ENCODE measurements at regions not wholly inside any gene's neighbourhood (a gene's known extent, or its start where the extent isn't known, plus 50 kb on each side); places are given as distances from the start of the nearest gene placed in this dataset.
"Not testable (repeated sequence)": the region's sequence is repeated elsewhere in the genome, so short reads cannot be mapped to it uniquely, and the experiment has no call there.

DNA sequence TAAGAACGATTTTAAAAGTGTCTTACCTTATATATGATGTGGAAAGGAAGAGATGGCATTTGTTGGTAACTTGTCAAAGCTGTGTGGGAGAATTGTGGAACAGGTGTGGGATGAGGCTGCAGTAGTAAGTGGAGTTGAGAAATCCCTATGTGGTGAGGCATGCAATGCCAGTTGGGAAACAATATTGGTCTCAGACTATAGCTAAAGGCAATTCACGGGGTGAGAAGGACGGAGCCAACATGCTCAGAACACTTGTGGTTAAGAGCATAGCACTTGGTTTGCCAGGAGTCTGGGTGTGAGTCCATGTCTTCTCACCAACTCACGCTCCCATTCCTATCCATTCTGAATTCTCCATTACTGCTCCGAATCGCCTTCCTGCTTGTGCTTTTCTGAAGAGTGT lies 615.6 kb upstream of the ADAMTS9 start:
- DNase-seq = no peak

DNA sequence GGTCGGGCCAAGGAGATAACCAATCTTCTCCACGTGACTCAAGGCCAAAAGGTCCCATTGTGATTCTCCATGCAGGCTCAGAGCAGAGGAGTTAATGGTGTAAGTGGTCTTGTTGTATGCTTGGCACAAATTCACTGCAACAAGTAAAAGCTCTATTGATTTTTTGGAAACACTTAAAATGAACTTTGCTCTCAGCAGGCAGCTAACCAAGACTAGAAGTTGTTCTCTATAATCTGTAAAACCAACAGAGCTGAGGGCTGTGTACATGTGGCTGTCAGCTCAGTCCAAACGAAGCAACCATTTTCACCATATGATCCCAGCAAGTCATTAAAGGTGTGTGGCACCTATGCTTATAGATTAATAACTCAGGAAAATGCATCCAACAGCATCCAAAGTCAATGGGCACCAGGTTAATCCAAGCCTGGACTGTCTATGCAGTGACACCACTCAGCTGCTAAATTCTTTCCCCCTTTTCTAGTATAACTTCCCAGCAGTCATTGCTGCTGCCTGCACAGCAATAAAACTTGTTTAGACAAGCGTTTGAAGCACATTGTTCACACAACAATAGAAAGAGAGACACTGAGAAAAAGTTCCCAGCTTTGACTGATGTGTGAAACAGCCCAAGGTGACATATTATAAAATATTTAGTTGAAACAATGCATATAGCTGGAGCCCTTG lies 603.8 kb upstream of the ADAMTS9 start:
- no peak for DNase-seq

DNA sequence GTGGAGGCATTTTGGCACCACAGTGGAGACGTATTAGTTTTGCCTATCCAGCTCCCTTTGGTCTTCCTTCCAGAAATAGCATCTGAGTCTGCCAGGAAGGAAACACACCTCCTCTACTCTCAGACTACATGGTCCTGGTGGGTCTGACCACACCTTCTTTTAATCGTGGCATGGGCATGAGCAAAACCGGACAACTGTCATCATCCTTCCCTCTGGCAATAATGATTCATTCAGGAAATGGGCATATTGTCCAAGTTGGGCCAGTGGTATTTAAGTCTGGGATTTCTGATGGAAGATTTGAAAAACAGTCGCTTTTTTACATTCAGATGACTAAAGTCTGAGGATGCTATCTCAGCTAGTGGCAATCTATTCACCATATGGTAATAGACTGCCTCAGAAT lies 601.0 kb upstream of the ADAMTS9 start:
- DNase-seq = no peak

DNA sequence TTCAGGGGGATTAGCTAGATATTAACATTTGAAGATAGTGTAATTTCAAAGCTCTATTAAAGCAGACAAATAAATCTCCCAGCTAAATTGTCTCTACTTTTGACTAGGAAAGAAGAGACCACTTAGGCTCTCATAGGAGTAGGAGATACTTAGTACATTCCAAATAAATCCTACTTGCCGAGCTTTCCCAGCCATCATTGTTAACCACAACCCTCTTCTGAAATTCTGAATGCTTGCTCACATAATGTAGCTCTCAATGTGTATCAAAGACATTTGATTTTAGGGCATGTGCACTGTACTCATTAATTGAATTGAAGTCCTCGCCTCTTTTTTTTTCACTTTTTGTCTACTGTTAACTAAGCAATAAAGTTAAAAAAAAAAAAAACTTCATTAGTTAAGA lies 598.2 kb upstream of the ADAMTS9 start:
- no peak for DNase-seq

DNA sequence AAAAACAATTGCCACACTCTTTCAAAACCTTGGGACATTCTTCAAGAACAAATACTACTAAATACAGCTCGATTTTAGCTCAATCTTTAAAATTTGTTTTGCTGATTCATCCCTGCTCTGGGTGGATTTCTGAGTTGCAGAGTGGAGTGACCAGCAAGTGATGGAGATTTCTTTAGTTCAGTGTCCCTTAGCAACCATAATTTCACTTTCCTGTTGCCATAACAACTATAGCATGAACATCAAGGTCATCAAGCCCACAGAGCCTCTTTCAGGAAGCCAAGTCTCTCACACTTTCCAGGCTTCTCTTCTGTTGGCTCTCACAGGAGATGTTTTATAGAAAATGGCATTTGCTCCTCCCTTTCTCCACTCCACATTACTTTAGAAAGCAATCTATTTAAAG lies 597.2 kb upstream of the ADAMTS9 start:
- DNase-seq = no peak

DNA sequence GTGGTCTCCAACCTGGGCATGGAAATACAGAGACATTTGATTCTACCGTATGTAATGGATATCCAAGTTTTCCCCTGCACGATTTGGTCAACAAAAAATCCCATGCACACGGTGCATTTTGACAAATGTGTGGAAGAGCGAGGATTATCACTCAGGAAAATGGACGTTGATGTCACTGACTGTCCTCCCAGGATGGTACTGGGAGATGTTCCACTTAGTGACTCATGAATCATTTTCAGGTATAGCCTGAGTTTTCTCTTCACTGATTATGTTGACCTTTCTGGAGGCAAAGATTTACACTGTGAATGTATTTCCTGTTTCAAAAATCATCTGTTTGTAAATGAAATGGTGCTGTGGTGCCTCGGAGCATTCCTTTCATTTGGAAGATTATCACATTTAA lies 596.7 kb upstream of the ADAMTS9 start:
- DNase-seq = no peak

DNA sequence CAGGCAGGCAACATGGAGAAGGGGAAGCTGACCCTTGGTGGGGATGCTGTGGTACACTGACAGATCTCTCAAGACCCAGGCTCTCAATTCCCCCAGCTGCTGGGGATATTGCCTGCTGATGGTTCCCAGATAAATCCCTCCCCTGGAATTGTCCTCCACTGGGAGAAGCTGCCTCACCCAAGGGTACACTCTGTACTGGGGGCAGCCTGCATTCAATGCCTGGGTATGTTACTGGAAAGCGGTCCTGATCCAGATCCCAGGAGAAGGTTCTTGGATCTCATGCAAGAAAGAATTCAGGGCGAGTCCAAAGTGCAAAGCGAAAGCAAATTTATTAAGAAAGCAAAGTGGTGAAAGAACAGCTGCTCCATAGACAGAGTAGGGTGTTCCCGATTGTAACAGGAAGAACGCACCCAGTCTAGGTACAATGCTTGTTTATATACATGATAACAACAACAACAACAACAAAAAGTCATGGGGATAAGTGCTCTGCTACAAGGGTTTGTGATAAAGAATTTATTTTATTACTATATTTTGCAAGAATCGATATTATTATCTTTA lies 591.5 kb upstream of the ADAMTS9 start:
- DNase-seq = no peak

DNA sequence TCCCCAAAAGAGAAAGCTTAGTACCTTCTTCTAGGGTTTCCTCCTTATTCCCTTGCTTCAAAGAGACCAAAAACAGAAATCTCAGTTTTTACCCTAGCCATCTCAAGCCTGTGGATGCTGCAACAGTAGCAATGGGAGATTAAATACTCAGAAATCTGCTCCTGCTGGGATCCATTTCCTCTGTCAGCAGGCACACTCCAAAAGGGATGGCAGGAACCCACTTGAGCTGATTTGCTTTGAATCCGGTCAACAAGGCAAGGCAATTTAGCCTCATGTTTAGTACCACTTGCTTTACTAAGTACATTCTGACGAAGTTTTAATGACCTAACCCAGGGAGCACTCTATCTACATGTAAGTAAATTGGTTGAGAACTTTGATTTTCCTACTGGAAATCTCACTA lies 590.0 kb upstream of the ADAMTS9 start:
- no peak for DNase-seq

DNA sequence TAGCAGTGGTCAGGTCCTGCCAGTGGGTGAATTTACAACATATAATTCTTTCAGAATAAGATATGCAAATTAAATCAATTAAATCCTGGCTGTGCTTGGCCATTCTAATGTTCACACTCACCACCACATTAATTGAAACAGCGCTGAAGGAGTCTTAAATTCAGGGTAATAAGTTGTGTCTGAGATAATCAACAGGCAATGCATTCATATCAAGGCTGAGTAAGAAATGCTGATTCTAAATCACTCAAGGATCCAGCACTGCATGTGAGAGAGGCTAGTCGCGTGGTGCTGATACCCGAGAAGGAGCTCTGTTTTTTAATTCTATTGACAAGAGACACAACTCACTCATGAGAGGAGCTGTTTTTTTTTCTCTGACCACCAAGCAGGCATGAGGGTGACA lies 588.8 kb upstream of the ADAMTS9 start:
- no peak for DNase-seq

DNA sequence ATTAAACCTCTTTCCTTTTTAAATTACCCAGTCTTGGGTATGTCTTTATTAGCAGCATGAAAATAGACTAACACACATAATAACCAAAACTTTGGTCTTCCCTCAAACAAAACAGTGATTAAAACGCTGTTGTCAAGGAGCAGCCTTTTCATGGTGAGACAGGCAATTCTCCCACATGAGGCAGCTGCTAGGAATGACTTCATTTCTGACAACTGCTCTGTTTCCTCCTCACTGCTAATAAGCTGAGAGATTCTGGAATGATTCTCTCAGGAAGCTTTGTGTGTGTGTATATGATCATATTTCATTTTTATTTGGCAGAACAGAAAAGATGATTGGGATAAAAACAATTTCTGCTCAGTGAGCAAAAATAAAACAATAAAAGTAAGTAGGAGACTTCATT lies 580.6 kb upstream of the ADAMTS9 start:
- DNase-seq = no peak

DNA sequence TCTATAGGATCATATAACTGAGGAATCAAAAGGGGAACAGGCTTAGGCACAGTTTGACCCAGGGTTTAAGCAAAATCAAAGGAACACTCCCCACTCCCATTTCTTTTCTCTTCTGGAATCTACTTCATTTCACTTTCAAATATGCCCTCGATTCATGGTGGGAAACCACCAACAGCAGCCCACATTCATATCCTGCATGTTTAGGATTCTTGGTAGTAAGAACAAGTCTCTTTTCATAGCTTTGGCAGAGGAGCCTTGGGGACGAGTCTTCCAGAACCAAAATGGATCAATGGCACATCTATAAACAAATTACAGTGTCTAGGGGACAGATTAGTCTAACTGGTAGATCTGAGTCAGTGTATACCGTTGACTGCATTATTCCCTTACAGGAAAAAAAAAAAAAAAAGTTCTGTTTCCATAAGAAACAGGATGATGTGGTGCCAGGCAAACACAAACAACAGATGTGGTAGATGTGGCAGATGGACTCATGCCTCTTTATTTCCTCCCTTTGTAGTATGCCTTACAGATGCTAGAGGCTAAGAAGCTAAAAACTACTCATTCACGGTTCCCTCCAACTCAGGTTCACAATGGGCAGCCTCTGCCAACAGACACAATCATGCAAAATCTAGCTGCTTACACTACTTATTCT lies 578.3 kb upstream of the ADAMTS9 start:
- DNase-seq = no peak

DNA sequence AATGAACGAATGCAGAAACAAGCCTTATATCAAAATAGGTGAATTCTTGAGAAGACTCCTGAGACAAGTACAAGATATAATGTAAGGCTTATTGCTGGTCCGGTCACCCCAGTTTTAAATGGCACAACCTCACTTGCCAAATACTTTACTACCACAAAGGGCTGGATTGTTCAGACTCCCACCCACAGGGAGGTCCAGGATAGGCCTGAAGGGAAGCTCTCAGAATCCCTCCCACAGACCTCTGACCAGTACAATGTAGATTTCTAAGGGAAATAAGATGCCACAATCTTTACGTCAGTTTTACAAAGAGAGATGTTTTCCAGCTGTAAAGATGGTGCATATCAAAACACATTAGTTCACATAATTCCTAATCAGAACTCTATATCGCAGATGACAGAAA lies 577.7 kb upstream of the ADAMTS9 start:
- DNase-seq = no peak

DNA sequence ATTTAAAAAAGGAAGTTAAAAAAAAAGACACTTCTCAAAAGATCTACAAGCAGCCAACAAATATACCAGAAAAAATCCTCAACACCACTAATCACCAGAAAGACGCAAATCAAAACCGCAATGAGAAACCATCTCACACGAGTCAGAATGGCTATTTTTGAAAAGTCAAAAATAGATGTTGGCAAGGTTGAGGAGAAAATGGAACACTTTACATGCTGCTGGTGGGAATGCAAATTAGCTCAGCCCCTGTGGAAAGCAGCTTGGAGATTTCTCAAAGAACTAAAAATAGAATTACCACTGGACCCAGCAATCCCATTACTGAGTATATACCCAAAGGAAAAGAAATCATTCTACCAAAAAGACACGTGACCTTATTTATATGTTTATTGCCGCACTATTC lies 574.7 kb upstream of the ADAMTS9 start:
- no peak for DNase-seq

DNA sequence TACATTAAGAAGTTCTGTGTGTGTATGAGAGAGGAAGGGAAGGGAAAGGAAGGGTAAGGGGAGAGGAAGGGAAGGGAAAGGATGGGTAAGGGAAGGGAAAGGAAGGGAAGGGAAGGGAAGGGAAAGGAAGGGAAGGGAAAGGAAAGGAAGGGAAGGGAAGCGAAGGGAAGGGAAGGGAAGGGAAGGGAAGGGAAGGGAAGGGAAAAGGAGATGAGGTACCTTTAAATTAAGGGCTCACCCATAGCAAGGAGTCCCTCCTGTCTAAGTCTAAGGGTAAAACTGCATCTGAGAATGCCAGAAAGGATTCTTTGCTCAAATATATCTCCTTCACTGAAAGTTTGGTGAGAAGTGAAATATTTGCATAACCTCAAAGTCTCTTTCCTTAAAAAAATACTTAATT lies 572.1 kb upstream of the ADAMTS9 start:
- DNase-seq = no peak

DNA sequence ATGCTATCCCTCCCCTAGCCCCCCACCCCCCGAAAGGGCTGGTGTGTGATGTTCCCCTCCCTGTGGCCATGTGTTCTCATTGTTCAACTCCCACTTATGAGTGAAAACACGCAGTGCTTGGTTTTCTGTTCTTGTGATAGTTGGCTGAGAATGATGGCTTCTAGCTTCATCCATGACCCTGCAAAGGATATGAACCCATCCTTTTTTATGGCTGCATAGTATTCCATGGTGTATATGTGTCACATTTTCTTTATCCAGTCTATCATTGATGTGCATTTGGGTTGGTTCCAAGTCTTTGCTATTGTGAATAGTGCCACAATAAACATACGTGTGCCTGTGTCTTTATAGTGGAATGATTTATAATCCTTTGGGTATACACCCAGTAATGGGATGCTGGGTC lies 565.1 kb upstream of the ADAMTS9 start:
- not testable (repeated sequence) for DNase-seq

DNA sequence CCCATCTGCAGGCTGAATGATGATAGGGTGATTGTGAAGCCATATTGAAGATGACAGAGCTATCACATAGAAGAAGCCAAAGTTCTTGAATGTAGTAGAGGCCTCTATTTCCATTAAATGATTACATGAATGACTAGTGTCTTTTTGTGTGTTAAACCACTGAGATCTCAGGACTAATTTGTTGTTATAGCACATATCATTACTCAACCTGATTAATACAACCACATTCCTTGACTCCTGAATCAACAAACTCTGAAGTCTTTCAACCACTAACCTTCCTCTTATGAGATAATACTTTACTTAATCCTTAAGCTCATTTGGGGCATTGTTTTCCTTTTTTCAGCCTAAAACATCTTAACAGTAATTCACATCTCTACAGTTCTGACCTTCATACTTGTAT lies 564.5 kb upstream of the ADAMTS9 start:
- DNase-seq = no peak

DNA sequence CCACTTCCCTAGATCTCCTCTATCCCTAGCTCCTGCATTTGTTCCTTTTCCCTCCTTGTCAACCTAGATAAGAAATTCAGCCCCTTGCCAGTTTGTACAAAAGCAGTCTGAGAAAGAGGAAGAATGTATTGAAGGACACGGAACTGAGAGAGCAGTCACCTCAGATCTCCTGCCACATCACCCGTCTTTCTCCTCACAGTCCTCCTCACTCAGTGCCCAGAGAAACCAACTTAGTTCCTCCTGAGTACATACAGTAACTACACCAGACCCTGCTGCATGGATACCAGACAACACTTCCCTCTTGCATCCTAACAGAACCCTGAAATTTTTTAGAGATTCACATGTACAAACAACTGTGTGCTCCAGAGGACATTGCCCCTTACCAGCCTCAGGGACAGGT lies 563.6 kb upstream of the ADAMTS9 start:
- DNase-seq = no peak

DNA sequence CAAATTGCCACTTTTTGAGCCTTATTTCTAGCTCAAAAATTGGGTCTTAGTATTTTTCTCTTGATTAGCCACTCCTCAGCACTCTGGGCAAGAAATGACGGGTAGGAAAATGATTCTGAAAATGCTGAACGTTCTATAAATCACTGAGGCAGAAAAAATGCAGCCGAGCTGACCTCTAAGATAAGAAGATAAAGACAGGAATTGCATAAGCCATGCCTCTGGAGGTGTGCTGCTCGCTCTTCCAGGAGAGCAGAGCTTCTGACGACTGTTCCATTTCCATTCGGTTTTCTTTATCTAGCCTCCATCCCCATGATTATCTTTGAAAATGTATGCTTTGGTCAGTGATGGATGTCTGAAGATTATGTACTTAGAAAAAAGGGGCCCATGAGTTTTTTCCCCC lies 558.8 kb upstream of the ADAMTS9 start:
- DNase-seq = no peak

DNA sequence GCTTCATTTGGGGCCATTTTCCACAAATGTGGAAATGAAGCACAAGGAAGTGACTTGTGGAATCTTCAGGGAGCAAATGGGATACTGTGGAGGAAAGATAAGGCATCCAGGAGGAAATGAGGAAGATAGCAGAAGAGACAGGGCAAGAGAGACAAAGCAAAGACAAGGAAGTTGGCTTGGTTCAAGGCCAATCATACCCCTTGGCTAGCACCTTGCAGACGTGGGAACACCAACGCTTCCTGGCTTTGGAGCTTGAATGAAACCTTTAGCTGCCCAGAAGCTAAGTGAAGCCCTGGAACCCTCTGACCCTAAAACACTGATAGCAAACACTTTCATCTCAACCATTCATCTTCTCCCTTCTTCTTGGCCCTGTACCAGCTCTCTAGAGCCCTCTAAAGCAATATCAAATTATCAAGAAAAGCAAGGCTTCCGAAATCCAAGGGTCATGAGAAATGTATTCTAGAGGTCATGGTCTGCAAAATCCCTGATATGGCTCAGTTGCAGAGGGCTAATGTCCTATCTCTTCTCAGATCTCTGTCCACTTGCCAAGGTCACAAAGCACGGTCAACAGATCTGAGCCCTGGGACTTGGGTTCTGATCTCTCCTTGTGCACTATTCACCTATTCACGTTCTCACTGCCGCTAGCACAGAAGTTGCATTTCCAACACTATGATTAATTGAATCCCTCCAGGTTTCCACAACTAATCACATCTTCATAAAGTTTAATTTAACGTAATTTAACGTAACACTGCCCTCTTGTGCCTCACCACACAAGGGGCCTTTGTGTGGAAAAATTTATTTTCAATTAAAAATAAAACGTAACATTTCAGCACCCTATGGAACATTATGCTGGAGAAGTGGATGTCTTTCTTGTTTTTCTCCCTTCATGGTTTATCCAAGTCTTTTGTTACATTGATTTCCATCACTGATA lies 557.6 kb upstream of the ADAMTS9 start:
- no peak for DNase-seq

DNA sequence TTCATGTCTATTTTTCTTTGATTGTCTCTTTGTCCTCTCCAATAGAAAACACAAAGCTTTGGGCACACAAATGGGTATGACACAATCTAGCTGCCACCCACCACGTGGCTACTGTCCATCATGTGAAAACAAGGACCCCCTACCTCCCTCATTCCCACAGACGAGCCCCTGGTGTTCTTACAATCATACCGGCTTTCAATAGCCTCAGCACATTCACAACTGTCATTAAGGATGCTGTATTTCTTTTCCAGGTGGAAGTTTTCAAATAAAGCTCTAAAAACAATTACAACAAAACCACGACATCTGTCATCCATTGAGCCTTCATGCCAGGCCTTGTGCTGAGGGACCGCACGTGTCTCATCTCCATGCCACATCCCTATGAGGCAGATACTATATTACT lies 552.6 kb upstream of the ADAMTS9 start:
- no peak for DNase-seq

DNA sequence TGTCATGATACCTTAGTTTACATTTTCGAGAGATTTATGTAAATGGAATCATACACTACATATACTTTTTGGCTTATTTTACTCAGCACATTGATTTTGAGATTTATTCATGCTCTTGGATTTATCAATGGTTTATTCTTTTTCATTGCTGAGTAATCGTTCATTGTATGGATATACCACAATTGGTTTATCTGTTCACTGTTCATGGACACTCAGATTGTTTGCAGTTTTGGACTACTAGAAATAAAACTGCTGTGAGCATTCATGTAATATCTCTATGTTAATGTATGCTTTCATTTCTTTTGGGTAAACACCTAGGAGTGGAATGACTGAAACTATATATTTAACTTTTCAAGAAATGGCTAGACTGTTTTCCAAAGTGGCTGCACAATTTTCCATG lies 550.9 kb upstream of the ADAMTS9 start:
- DNase-seq = no peak

DNA sequence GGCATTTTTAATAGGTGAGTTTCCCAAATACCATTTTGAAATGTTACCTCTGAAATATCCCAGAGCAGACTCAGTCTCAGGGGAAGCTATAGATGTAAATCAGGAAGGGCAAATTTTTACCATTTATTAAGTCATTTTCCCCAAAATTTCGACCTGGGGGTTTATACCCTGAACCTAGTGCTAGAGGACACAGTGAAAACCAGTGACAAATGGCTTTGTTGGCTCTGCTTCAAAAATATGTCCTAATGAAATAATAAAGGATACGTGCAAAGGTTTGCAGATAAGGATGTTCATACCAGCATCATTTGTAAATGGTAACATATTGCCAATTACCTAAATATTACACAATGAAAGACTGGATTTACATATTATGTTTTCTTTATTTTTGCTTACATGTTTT lies 546.7 kb upstream of the ADAMTS9 start:
- DNase-seq = no peak

DNA sequence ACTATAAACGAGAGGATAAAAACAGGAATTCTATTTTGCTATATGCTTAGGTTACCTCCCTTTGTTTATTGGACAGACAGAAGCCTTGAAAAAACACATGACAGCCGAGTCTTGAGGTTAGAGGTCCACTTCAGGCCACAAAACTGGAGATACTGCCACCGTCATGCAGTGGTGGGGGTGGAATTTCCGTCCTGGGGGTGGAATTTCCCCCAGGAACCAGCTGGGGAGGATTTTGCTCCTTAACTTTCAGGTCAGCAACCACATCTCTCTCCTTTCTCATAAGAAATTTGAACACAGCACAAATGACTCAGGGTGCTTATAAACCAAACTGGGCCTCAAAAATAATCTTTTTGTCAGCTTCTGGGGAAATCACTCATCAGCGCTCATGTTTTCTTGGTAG lies 545.8 kb upstream of the ADAMTS9 start:
- no peak for DNase-seq

DNA sequence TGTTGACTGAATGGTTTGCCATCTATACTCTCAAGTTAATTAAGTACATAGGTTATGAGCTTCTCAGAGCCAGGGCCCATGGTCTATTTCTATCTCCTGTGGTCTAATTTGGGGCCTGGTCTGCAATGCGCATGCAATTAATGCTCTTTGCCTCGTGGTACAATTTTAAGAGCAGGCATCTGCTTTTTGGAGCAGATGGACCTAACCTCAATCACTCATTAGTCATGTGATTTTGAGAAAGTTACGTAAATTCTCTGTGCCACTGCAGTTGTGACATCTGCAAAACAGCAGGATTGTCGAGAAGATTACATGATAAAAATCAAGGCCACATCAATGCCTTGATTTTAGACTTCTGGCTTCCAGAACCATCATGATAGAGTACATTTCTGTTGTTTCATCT lies 543.7 kb upstream of the ADAMTS9 start:
- no peak for DNase-seq
